ENCODE measurements at regions not wholly inside any gene's neighbourhood (a gene's known extent, or its start where the extent isn't known, plus 50 kb on each side); places are given as distances from the start of the nearest gene placed in this dataset.

- TF ChIP-seq POLR2A (IDR thresholded peaks at IDR 0.05): no peak
- TF ChIP-seq CTCF (IDR thresholded peaks at IDR 0.05): no peak
Observed at GRCh38 chr3:168617658-168618057, 521.9 kb upstream of the GOLIM4 start.

Measured in testis (tissue), 2 donors.